EL (cell line): ENCODE measurements at regions not wholly inside any gene's neighbourhood (a gene's known extent, or its start where the extent isn't known, plus 50 kb on each side); places are given as distances from the start of the nearest gene placed in this dataset.

Experiments
- DNase-seq: peaks from one replicate; pipeline ENCODE4 v3.0.0-alpha.2; 2016

DNA sequence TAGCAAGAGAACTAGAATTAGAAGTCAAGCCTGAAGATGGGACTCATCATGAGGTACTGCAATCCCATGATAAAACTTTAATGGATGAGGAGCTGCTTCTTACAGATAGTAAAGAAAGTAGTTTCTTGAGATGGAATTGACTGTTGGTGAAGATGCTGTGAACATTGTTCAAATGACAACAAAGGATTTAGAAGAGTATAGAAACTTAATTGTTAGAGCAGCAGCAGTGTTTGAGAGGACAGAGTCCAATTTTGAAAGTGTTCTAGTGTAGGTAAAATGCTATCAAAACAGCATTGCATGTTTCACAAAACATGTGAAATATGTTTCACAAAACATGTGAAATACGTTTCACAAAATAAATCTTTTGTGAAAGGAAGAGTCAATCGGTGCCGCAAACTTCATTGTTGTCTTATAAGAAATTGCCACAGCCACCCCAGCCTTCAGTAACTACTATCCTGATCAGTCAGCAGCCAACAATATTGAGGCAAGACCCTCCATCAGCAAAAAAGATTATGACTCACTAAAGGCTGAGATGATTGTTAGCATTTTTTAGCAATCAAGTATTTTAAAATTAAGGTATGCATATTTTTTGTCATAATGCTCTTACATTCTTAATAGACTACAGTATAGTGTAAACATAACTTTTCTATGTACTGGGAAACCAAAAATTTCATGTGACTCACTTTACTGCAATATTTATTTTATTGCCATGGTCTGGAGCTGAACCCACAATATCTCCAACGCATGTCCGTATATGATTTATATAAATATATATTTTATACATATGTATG, 173.4 kb upstream of the BMP4 start:
- peak; percentile 61 for DNase-seq

DNA sequence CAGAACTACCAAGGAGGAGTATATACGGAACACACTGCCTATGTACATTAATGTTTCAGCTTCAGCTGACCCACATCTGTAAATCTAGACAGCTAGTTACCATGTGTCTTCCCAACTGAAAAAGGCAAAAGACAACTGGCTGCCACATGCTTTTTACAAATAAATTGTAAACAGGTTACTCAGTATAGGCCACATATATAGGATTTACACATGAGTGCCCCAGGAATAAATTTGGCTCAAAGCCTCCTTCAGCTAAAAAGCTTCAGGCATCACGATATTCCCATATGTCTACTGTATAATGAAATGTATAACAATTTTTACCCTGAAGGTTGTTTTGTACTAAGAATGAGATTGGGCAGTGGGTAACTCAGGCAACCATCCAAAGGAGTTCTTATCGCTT, 175.9 kb upstream of the BMP4 start:
- DNase-seq, result no peak

DNA sequence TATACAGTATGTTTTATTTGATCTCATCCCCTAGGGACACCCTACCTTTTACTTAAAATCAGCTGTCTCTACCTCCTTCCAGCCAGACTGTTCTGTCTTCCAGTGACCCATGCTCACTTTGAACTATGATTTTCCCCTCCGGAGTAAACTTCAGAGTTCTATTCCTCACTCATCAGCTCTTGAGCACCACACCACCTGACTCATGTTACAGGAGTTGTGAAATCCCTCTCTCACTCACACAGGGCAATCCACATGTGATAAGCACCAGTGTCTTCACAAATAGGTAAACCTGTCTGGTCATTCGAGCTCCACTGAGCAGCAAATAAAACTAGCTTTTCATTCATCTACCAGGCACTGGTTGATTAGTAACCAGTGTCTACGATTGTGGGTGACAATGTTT, 177.3 kb upstream of the BMP4 start:
- peak; percentile 35 for DNase-seq

DNA sequence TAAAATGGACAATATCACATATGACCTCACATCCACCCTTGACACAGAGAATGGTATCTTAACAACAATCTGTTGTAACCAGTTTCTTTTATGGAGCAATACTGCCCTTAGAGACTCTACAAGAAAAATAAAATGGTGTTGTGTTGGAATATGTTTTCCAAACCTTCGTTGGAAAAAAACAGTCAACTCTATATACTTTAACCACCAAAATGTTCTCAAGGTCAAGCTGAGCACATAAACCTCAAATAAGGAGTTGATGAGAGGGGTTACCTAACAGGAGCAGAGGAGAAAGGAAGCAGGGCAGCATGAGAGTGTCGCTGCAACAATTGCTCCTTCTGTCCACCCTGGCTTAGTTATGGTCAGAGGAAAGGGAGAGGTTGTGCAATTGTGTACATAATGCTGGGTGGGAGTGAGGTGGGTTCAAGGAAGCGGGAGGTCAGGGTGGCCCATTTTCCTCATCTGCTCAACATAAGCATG, 179.2 kb upstream of the BMP4 start:
- no peak for DNase-seq

DNA sequence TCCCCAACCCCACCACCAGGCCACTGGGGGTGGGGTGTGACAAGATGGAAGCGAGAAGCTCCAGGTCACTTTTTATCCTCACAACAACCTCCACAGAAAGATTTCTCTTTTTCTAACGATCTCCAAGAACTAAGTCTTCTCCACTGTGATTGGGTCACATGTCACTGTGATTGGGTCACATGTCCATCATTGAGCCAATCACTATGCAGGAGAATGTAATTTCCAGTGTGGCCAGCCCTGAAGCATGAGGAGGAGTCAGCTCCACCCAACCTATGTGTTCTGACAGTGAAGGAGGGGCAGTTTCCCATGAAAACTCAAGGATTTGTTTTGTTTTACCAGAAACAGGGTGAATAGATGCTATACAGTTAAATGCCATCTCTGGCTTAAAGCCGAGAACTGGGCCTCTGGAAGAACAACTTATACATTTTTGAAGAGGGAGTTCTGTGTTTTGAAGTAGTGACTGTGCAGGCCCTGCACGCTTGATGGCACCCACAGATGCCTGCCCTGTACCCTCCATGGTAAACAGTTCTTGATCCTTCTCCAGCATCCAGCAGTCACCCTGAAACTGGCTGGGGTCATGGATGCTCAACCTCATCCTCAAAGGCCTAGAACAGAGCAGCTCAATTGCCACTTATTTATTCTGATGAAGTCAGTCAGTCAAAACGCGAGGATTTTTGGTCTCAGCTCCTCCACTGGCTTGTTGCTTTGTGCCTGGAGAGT, 180.4 kb upstream of the BMP4 start:
- DNase-seq, result no peak

DNA sequence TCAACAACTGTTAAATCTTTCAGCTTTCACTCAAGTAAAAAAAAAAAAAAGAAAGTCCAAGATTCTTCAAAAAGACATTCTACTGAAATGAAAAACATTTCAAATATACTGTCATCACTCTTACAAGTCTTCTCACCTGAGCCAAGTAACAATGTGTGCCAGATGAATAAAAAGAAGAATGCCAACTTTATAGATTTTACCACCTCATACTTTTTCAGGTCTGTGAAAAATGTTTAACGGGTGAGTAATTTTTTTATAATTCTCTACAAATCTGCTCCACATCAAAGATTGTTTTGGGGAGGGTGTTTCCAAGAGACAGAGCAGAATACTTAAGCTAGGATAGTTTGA, 181.0 kb upstream of the BMP4 start:
- DNase-seq, result no peak

DNA sequence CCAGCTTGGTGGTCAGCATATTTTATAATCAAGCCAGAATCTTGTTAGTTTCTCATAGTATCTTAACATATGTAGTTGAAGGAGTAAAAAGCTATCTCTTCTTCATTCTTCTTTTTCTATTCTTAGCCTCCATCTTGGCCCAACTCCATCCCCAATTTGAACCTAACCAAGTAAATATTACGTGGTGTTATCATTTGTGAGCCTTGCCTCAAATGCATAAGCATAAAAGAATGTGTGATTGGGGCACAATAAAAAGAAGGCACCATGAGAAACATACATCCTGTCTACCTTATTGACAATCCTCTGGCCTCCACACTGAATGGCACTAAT, 181.4 kb upstream of the BMP4 start:
- DNase-seq, result peak; percentile 42

DNA sequence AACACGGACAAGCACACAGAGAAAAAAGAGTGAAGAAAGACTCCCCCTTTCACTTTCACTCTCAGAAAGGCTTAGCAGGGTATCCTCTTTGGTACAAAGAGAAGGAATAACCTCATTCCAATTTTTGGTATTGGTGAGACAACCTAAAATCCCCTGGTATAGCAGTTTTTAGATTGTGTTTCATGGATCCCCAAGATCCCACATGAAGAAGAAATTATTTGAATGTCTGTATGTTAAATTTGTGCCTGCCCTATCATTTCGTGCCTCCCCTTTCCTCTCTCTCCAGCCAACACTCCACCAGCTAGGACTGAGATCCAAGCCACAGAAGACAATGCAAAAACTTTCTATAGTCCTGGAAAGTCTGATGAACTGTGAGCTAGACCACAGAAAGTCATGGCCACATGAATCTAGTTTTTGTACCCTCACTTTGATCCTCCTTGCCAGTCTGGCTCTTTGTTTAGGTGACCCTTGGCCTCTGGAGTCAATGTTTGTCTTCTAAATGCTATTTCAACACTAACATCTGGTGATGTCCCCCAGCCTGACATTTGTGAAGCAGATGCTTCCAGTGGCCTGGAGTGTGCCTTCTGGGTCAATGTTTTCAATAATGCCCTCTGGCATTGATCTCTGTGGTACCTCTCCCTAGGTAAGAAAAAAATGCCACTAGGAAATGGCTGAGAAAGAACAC, 181.9 kb upstream of the BMP4 start:
- DNase-seq, result peak; percentile 35

DNA sequence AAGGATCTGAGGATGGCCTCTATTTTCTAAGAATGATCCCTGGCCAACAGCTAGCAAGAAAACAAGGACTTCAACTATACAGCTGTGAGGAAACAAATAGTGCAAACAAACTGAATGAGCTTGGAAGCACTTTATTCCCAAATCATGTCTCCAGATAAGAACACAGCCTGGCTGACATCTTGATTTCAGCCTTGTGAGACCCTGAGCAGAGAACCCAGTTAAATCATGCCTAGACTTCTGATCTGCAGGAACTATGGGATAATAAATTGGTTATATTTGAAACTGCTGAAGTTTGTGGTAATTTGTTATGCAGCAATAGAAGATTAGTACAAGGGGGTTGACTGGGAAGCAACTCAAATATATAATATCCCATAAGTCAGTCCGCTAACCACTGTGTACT, 183.9 kb upstream of the BMP4 start:
- DNase-seq, result no peak

DNA sequence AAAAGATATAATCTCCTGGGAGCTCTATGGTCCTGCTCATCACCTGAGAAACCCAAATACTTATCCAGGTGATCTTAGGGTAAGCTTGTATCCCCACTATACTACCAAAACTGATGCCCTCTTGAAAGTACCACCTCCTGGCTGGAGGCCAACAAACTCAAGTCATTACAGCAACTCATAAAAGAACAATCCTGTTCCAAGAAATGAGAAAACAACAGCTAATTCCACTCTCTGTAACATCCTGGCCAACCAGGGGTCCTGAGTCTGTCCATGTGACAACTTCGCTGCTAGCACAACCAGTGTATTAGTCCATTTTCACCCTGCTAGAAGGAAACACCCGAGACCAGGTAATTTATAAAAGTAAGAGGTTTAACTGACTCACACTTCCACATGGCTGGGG, 190.0 kb upstream of the BMP4 start:
- no peak for DNase-seq

DNA sequence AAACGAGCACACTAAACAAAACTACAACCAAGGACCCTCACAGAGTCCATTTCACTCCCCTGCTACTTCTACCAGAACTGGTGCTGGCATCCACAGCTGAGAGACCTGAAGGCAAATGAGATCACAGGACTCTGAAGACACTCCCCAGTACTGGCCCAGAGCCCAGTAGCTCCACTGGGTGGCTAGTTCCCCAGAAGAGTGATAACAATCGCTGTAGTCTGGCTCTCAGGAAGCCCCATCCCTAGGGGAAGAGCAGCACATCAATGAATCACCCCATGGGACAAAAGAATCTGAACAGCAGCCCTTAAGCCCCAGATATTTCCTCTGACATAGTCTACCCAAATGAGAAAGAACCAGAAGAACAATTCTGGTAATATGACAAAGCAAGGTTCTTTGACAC, 190.7 kb upstream of the BMP4 start:
- DNase-seq, result peak; percentile 98

DNA sequence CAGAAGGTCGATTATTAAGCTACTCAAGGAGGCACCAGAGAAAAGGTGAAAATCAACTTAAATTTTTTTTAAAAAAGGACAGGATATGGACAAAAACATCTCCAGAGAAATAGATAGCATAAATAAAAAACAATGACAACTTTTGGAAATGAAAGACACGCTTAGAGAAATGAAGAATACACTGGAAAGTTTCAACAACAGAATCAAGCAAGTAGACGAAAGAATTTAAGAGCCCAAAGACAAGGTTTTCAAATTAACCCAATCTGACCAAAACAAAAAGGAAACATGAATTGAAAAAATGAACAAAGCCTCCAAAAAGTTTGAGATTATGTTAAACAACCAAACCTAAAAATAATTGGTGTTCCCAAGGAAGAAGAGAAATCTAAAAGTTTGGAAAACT, 191.1 kb upstream of the BMP4 start:
- DNase-seq, result no peak

DNA sequence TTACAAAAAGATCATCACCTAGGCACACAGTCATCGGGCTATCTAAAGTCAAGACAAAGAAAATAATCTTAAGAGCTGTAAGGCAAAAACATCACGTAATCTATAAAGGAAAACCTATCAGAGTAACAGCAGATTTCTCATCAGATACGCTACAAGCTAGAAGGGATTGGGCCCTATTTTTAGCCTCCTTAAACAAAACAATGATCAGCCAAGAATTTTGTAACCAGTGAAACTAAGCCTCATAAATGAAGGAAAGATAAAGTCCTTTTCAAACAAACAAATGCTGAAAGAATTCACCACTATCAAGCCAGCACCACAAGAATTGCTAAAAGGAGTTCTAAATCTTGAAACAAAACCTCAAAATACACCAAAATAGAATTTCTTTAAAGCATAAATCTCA, 191.6 kb upstream of the BMP4 start:
- no peak for DNase-seq

DNA sequence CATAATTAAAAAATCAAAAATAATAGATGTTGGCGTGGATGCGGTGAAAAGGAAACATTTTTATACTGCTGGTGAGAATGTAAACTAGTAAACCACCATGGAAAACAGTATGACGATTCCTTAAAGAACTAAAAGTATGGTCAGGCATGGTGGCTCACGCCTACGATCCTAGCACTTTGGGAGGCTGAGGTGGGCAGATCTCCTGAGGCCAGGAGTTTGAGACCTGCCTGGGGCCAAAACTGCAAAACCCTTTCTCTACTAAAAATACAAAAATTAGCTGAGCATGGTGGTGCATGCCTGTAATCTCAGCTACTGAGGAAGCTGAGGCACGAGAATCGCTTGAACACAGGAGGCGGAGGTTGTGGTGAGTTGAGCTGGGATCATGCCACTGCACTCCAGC, 195.7 kb upstream of the BMP4 start:
- DNase-seq, result no peak

DNA sequence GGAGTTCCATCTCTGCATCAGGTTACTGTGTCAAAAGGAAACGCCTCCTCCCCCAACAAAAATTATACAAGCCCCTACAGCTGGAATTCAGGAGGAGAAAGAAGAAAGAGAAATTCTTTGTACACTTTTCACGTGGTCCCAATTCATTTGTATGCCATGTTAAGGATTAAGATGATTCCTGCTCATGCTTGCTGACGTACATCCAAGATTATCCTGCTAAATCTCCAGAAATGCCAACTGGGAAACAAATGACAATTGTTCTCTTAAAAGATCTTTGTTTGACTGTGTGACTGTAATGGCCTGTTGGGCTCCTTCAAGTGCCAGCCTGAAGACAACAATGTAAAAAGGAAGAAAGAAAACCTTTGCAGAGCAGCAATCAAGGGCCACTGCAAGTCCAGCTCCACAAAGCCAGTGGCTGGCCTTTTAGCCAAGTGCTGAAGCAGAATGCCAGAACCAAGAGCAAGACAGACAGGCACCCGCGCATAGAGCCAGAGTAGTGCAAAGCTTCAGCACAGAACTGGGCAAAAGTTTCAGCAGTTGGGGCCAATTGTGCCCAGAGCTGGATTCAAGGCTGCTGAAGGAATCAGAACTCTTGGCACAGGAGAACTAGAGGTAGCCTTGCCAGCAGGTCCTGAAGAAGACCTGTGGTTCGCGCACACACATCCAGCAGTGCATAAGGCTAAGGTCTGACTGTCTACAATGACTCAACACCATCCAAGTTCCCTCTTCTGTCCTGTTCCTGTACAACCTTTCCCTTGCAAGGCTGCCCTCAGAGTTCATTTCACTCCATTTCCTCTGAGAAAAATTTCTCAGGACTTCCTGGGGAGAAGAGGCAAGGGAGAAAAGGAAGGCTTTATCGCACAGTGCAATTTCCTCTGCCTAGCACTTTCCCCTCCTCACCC, 209.7 kb upstream of the BMP4 start:
- DNase-seq, result no peak

DNA sequence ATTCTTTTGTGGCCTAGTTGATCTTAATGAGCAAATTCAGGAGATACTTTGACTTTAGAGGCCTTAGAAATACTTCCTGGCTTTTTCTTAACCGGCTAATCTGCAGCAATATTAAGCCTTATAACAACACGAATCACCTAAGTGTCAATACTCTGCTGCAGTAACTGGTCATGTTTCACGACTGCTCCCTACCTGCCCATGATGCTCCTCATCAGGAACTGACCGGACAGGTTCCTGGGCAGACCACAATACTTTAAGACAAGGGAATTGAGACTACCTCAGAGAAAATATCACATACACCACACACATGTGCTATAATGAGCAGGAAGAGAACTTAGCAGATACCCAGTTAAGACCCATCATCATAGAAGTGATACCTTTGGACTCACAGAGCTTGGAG, 211.9 kb upstream of the BMP4 start:
- DNase-seq, result no peak

DNA sequence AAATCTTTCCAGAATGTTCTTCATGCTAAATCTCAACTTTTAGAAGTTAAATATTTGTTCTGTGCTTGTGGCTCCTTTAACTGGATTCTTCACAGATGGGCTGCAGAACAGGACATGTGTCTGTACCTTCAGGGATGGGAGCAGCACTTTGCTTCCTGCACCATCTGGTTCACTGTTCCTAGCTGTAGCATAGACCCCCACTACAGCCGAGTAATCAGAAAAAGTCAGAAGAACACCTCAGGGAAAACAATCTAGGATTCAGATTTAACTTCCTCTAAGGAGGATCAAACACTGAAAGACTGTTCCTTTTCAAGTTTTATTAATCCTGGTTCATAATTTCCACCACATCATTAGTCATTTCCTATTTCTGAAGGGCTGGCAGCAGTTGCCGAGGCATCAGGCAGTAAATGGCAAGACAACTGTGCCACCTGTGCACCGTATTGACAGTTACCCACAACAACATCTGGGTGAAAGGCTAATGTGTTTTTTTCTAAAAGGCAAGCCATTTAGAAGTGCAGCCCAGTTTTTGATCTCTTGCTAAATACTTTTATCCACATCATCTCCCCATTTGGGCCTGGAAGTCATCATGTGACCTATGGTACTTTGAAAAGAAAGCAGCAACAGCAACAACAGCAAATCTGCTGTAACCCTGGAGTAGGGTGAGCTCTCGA, 212.8 kb upstream of the BMP4 start:
- peak; percentile 68 for DNase-seq

DNA sequence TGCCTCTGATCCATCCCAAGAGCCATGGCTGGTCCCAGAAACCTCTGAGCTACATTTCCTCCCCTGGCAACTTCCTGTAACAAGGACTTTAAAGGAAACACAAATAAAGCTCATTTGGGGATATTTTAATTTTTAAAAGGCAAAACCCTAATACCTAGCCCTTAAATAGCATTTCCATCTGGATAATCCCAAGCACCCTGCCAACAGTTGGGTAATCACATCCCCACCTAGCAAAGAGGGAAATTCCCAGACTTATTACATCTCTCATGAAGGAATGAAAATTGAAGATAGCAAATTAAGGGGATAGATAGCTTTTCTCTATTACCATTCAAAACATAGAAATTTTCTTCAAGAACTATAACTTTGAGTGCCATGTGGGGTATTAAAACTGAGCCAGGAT, 213.7 kb upstream of the BMP4 start:
- no peak for DNase-seq

DNA sequence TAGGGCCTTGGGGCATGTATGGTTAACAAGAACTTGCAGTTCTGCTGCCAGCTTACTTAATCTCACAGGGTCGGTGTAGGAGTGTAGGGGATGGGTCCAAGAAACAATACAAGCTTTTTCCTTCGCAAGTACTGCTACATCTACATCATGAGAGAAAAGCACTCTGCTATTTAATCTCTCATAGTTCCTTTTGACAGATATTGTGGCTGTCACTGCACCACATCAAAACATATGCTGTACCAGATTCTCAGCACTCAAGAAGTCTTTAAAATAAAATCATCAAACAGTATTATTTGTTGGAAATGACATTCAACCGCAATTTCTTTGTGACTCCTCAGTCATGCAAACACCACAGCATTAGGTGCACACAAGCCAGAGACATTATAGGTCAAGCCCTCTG, 215.5 kb upstream of the BMP4 start:
- DNase-seq, result no peak

DNA sequence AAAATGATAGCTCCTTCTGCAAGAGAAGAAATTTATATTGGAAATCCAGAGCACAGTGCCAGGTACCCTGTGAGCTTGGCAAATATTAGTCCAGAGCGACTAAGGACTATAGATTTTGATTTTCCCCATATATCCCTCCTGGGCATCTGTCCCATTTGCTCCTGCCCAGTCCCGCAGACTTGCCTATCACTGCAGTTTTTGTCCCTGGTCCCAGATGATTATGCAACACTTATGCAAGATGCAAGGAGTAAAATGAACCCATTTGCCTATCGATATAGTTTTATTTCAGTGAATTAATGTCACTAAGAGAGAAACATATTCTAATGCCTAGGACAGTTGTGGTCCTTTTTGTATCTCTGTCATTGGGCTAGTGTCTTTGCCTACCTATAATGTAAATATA, 215.9 kb upstream of the BMP4 start:
- no peak for DNase-seq

DNA sequence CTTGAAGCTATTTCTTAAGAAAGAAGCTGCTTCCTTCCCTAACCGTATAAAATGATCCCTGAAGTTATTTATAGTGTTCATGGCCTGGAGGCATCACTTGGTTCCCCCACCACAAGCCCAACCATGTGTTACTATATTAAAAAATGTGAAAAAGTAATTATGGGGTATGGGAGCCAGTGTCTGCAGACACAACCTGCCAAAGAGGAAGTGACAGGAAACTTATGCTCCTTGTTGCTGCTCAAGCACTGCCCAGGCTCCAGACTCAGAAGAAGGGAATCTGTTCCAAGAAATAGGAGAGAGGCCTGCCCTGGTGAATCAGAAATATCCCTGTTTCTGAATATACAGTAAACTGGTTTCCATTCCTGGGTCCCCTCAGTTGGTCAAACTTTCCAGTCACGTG, 217.2 kb upstream of the BMP4 start:
- peak; percentile 66 for DNase-seq

DNA sequence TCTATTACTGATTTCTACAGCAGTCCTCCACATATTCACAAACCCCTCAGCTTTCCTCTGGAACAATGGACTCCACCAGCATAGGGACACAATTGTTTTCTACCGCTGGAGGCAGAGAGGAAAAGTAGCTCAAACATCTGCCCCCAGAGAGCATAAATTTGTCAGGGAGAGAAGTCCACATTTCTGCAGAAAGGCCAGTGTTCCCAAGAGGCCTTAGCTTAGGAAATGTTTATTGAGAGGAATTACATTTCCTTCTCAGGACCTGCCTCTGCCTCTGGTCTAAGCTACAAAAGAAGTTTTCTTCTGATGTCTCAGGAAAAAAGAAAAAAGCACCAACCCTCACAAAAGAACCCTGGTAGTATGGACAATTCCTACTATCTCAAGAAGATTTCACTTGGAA, 217.8 kb upstream of the BMP4 start:
- no peak for DNase-seq
